Upper lobe of right lung (tissue), 1 donor: ENCODE measurements at regions not wholly inside any gene's neighbourhood (a gene's known extent, or its start where the extent isn't known, plus 50 kb on each side); places are given as distances from the start of the nearest gene placed in this dataset.
A peak's percentile ranks its signal among the peaks of the same experiment; 100 is the strongest.

Experiments used
- ATAC-seq: fragments of 200-7000 bp; cut with Tn5 transposase; one replicate; pipeline ENCODE4 v1.9.1; 2020; ENCODE audit warnings: mild to moderate bottlenecking, moderate library complexity
- DNase-seq: peaks from one replicate; pipeline ENCODE4 v3.0.0-alpha.2; 2020
- H3K27ac ChIP-seq: fragments of 200-600 bp; one replicate; pipeline ENCODE4 v1.8.0; 2022
- H3K27me3 ChIP-seq: fragments of 200-600 bp; one replicate; pipeline ENCODE4 v1.8.0; 2022; ENCODE audit warnings: mild to moderate bottlenecking
- H3K36me3 ChIP-seq: fragments of 200-600 bp; one replicate; pipeline ENCODE4 v1.8.0; 2022
- H3K4me1 ChIP-seq: fragments of 200-600 bp; one replicate; pipeline ENCODE4 v1.8.0; 2022
- H3K4me3 ChIP-seq: fragments of 200-600 bp; one replicate; pipeline ENCODE4 v1.8.0; 2022; ENCODE audit warnings: mild to moderate bottlenecking
- H3K9me3 ChIP-seq: fragments of 200-600 bp; one replicate; pipeline ENCODE4 v1.8.0; 2022
- intact Hi-C: fragments of 100-400 bp; cut with DNase I; formaldehyde crosslinking; loops from one replicate; pipeline ENCODE4 v1.11.0; 2022
- TF ChIP-seq, protein P1 (sequence below): fragments of 200-600 bp; IDR thresholded peaks from one replicate; pipeline ENCODE4 v1.8.0; 2022; ENCODE audit warnings: antibody characterized with exemption
- donor health status: DM: no; HTN: yes; CAD: no; lungs with severe emphysema.

DNA sequence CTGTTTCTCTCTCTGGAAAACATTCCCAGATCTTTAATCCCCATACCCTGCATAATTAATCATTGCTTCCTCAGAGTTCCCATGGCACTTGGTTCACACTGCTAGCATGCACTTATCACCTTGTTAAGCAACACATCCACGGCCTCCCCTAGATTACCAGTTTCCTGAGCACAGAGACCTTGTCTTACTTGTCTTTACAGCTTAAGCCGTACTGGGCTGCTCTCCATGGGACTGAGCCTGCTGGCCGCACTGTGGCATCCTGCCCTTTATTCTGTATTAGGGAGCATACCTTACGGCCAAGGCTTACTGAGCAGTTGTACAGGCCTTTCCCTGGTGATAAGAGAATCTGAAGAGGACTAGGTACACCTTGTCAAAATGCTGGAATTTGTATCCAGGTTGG lies 190.2 kb downstream of the REEP3 start:
- intact Hi-C loops, result loop anchor here (5.0 kb wide), 1 partner anchor 79 kb away; no protein-coding TSS in a partner anchor
- ATAC-seq (peak; percentile 56), DNase-seq (no peak)
- H3K9me3 ChIP-seq, result no peaks in the 10 kb centered on the region
- H3K4me1 ChIP-seq, result peaks cover 45% of the 10 kb centered on the region
- TF ChIP-seq, protein P1, sequence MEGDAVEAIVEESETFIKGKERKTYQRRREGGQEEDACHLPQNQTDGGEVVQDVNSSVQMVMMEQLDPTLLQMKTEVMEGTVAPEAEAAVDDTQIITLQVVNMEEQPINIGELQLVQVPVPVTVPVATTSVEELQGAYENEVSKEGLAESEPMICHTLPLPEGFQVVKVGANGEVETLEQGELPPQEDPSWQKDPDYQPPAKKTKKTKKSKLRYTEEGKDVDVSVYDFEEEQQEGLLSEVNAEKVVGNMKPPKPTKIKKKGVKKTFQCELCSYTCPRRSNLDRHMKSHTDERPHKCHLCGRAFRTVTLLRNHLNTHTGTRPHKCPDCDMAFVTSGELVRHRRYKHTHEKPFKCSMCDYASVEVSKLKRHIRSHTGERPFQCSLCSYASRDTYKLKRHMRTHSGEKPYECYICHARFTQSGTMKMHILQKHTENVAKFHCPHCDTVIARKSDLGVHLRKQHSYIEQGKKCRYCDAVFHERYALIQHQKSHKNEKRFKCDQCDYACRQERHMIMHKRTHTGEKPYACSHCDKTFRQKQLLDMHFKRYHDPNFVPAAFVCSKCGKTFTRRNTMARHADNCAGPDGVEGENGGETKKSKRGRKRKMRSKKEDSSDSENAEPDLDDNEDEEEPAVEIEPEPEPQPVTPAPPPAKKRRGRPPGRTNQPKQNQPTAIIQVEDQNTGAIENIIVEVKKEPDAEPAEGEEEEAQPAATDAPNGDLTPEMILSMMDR, result no peak
- no peaks in the 10 kb centered on the region for H3K27me3 ChIP-seq
- H3K27ac ChIP-seq, result peak overlapping the region; percentile 58
- no peak overlapping the region for H3K4me3 ChIP-seq
- H3K36me3 ChIP-seq, result no peaks in the 10 kb centered on the region

DNA sequence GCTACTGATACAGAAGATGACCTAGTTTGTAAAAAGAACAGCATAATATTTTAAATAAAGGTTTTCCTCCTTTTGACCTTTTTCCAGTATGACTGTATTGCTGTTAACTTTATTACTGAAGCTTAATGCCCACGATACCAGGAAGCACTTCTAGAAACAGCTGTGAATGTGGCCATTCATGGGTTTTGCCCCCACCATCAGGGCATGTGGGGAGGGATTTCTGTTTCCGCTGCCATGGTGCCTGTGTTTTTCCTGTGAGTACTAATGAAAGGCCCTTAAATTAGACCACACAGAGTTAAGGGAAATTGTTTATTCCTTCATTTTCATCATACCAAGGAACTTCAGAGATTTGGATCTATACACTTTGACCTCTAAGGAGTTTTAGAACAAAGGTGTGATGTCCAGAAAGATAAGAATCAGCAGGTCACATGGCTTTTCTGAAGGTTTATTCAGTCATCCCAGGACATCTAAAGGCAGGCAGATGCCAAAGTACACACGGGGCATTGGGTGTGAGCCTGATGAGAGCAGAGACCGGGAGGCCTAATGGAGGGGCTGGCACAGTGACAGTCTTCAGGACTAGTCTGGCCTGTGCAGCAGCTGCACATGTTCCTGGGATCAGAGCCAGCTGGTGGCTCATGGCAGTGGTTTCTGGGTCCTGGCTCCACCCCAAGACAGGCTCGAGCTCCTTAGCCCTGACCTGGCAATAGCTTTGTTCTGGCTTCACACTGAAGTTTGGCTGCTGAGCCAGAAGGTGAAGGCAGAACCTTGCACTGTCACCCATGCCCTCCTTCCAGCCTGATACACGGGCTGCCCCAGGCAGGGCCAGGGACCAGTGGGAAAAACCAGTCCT lies 190.9 kb downstream of the REEP3 start:
- intact Hi-C loops, result loop anchor here (5.0 kb wide), 1 partner anchor 80 kb away; no protein-coding TSS in a partner anchor
- peak; percentile 92 for ATAC-seq
- H3K4me3 ChIP-seq, result no peak overlapping the region

DNA sequence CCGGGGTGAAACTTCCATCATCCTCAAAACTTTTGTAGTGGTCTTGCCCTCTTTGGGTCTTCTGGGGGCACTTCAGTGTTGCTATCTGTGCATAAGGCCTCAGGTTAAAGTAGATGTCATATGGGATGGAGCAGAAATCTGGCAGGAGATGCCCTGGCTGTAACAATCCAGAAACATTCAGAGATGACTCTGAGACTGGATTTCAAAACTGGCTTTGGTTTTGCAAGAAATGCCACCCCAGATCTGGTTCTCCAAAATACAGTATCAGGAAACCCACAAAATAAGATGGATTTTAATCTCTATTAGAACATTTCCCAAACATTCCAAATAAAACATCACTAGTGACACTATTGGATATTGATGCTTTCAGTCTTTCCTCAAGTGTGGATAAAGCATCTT lies 191.5 kb downstream of the REEP3 start:
- intact Hi-C loops, result loop anchor here (5.0 kb wide), 1 partner anchor 80 kb away; no protein-coding TSS in a partner anchor
- DNase-seq (no peak), ATAC-seq (no peak)
- Histone ChIP-seq H3K27me3 (no peaks in the 10 kb centered on the region), H3K36me3 (no peaks in the 10 kb centered on the region), H3K4me1 (peaks cover 33% of the 10 kb centered on the region), H3K4me3 (no peak overlapping the region), H3K27ac (peak overlapping the region; percentile 58), H3K9me3 (no peaks in the 10 kb centered on the region)
- TF ChIP-seq, protein P1, result no peak

More for the DNA sequence above, 190.9 kb downstream of the REEP3 start:
- Histone ChIP-seq H3K9me3 (no peaks in the 10 kb centered on the region), H3K36me3 (no peaks in the 10 kb centered on the region), H3K4me1 (peaks cover 40% of the 10 kb centered on the region), H3K27me3 (no peaks in the 10 kb centered on the region), H3K27ac (peak overlapping the region; percentile 58)
- peak; percentile 92 for DNase-seq
- TF ChIP-seq, protein P1, result no peak

DNA sequence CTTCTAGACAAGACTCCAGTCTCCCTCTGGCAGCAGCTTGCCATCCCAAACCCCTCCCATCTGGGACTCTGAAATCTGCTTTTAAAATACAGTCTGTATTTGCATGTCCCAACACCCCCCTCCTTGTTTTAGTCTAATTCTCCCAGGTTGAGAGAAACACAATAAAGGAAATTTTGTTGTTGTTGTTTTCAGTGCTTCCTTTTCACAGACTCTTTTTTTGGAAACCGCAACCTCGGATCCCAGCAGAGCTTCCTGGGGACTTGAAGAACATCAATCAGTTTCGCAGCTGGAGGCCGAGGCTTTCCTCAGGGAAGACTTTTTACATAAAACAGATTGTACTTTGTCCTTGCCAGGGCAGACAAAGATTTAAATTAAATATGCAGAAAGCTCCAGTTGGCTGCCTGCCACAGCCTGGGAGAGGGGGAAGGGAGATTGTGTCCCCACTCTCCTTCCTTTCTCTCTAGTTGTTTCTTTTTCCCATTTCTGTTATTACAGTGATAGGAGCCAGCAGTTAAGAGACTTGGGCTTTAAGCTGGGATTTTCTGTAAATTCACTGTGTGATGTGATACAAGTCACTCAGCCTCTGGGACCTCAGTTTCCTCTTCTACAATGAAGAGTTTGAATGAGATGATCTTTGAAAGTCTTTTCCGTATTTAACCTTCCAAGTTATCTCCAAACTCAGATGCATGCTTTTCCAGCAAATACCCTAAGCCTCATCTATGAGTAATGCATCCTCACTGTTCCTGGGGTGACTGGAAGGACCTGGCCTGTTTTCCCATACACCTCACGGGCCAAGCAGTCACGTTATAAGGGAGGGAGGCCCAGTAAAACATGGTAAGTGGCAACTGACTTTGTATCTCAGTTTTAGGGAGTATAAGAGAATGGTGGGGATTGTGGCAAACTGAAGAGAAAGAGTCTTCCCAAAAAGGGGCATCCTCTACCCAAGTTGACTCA lies 192.3 kb downstream of the REEP3 start:
- ATAC-seq (no peak), DNase-seq (no peak)
- H3K9me3 ChIP-seq, result no peaks in the 10 kb centered on the region
- no peaks in the 10 kb centered on the region for H3K36me3 ChIP-seq
- peak overlapping the region; percentile 58 for H3K27ac ChIP-seq
- TF ChIP-seq, protein P1, result no peak
- H3K4me3 ChIP-seq, result no peak overlapping the region
- peaks cover 32% of the 10 kb centered on the region for H3K4me1 ChIP-seq
- no peaks in the 10 kb centered on the region for H3K27me3 ChIP-seq
- intact Hi-C loops, result loop anchor here (5.0 kb wide), 1 partner anchor 81 kb away; no protein-coding TSS in a partner anchor

DNA sequence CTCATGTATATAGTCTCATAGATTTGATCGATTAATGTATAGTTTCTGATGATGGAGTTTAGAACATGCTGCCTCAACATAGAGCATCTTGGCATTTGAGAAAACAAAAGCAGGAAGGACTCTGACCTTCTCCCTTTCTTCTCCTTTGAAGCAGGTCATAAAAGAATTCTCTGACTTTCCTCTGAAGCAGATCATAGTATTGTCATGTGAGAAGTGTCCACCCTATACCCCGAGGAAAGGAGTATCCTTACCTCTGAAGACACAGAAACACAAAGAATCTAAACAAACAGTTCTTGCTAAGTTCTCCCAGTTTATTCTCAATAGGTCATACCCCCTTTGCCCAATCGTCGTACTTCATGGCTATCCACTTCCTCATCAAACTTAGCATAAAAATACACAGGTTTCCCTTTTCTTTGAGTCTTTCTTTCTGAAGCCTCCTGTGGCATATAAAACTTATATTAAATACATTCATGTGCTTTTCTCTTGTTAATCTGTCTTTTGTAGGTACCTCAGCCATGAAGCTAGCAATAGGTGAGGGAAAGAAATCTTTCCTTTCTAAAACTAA lies 194.9 kb downstream of the REEP3 start:
- ATAC-seq (no peak), DNase-seq (no peak)
- Histone ChIP-seq H3K27me3 (no peaks in the 10 kb centered on the region), H3K4me3 (no peak overlapping the region), H3K36me3 (no peaks in the 10 kb centered on the region), H3K27ac (no peak overlapping the region), H3K9me3 (no peaks in the 10 kb centered on the region), H3K4me1 (peaks cover 36% of the 10 kb centered on the region)
- intact Hi-C loops, result no loop called here
- TF ChIP-seq, protein P1, result no peak
